IPS-NIHi7 (cell line): ENCODE measurements at regions not wholly inside any gene's neighbourhood (a gene's known extent, or its start where the extent isn't known, plus 50 kb on each side); places are given as distances from the start of the nearest gene placed in this dataset.
"Not testable (repeated sequence)": the region's sequence is repeated elsewhere in the genome, so short reads cannot be mapped to it uniquely, and the experiment has no call there.

ENCODE experiments used
- DNase-seq: peaks from one replicate; pipeline ENCODE4 v3.0.0; 2012; ENCODE audit warnings: mixed read lengths; ENCODE audit errors: extremely low spot score

DNA sequence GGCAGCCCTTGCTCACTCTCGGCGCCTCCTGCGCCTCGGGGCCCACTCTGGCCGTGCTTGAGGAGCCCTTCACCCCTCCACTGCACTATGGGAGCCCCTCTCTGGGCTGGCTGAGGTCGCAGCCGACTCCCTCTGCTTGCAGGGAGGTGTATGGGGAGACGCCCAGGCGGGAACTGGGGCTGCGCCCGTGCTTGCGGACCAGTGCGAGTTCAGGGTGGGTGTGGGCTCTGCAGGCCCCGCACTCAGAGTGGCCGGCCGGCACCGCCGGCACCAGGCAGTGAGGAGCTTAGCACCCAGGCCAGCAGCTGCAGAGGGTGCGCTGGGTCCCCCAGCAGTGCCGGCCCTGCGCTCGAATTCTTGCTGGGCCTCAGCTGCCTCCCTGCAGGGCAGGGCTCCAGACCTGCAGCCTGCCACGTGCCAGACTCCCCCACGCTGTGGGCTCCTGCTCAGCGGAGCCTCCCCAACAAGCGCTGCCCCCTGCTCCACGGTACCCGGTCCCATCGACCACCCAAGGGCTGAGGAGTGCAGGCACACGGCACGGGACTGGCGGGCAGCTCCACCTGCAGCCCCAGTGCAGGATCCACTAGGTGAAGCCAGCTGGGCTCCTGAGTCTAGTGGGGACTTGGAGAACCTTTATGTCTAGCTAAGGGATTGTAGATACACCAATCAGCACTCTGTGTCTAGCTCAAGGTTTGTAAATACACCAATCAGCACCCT is 54.0 kb upstream of the WWC2 start:
- DNase-seq, result not testable (repeated sequence)

DNA sequence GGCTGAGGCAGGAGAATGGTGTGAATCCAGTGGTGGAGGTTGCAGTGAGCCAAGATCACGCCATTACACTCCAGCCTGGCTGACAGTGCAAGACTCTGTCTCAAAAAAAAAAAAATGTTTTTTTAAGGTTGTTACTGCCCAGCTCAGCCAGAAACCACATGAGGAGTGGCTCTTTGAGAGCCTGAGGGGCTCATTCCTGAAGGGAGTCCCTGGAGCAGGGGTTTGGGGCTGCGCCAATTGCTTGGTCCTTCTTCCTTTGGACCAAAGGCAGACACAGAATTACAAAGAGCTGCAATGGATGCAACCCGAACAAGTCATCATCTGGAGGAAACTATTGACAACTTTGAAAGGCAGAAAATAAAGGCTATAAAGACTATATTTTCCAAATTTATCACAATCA is 60.6 kb upstream of the WWC2 start:
- DNase-seq, result no peak

DNA sequence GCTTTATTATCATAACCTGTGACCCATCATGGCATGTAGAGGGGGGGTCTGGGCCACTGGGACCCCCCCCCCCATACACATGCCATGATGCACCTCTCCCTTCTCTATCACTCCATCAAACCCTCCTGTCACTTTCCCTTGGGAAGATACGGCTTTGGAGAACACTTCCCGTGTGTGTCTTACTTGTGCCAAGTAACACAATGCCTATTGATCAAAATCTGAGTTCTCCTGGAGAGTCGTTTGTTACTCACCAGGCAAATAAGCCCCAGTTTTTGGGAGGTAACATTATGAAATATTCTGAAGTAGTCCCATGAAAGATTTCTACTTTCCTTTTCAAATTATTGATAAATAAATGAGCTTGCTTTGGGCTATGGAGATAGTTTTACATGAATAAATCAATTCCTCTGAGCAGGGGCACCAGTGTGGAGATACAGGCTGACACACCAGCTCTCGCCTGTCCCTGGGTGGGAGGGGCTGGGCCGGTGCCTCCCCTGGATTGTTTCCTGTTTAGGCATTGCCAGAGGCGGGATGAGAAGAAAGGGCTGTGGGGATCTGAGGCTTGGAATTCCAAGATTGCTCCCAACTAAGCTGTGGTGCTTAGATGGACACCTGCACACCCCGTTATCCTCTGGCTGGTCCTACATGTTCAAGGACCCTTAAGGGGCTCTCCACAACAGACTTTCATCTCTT is 63.2 kb upstream of the WWC2 start:
- DNase-seq, result peak; percentile 51

DNA sequence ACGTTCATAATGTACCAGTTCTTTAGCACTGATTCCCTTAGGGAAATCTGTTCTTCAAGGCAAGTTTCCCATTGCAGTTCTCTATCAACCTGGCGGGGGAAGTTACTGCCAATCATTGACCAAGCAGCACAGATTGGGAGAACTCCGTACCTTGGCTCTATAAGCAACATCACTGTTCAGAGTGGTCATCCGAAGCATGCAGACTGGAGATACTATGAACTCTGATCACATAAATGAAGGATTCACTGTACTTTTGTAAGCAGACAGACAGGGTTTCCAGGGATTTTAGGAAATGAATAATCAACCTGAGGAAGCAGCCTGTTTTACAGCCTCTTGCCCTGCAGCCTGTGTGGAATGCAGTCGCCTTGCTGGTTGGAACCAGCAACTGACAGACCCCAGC is 63.8 kb upstream of the WWC2 start:
- DNase-seq, result no peak

DNA sequence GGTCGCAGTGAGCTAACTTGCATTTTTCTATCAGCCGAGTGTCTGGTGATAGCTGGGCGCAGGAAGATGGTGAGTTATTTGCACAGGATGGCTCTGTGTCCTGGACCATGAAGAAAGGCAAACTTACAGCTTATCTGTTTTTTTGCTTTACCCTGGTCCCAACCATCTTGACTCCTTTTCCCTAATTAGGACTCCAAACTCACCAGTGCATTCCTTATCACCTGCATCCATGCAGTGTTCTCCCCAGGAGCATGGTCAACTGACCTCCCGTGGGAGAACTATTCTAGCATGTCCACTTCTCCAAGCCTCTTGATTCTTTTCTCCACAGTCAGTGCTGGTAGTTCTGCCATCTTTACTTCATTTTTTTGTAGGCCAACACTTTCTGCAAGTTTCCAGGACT is 68.2 kb upstream of the WWC2 start:
- DNase-seq, result no peak

DNA sequence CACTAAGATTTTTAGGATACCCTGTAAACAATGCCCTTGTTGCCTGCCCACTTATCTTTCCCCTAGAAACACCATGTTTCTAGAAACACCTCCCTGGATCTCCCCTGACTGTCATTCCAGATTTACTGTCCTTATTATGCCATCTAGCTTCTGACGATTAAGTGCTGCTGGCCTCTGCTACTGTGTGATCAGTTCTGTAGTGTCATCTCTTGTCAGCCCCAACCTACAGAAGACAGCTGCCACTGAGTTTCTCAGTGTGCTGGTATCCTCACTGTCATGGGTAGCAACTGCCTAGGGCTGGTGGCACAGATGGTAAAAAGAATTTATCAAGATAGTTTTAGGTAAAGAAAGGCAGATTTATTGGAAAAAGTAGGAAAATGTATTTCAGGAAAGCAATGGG is 68.7 kb upstream of the WWC2 start:
- no peak for DNase-seq

DNA sequence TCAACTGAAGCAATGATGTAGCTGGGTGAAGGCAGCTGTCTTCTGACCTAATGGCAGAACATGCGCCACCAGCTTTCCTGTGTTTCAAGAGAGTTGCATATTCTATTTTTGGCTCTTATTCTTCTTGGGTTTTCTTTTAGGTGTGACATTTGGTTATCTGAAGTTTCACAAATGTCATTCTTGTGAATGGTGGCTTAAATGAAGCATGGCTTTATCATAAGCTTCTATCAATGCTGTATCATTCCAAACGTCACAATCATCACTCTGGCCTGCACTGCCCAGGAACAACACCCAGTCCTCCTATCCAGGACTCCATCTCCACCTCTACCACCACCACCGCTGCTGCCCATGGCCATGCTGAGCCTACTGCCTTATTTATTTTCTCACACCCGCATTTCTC is 69.7 kb upstream of the WWC2 start:
- no peak for DNase-seq

DNA sequence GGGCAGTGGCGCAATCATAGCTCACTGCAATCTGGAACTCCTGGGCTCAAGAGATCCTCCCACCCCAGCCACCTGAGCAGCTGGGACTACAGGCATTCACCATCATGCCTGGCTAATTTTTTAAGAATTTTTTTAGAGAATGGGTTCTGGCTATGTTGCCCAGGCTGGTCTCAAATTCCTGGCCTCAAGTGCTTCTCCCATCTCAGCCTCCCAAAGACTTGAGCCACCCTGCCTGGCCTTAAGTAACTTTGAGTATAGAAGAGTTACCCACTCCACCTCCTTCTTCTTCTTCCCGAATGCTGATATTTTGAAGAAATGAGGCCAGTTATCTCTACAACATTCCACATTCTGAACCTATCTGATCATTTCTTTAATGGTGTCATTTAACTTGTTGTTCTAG is 72.4 kb upstream of the WWC2 start:
- DNase-seq, result no peak

DNA sequence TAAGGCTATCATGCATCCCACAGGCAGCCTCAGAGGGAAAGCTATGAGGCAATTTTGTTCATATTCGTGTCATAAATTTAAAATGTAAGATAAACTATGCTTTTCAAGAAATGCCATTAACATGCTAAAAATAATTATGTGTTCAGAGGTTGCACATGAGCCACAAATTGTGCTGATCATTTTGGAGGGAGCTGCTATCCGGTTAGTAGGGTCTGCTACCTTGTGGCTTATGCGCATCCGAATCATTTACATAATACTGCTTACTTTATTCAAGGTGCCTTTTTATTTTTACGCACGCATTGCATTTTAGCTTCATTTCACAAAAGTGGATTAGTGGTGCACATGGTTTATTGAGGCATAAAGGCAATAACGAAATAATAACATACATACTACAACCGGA is 76.4 kb upstream of the WWC2 start:
- DNase-seq, result no peak

DNA sequence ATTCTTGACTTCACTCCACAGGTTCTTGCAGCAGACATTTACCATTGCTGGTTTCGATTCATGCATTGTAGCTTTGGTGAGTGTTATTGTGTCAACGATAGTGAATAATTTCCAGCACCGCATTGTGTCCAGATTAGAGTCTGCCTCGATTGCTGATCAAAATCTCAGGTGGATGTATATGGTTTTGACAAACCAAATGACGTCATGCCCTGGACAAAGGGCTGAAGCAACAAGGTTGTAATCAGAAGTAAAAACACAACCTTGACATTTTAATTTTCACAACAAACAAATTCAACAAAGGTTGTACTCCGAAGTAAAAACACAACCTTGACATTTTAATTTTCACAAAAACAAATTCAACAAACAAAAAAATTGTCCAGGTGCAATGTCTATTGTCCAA is 81.1 kb upstream of the WWC2 start:
- no peak for DNase-seq

DNA sequence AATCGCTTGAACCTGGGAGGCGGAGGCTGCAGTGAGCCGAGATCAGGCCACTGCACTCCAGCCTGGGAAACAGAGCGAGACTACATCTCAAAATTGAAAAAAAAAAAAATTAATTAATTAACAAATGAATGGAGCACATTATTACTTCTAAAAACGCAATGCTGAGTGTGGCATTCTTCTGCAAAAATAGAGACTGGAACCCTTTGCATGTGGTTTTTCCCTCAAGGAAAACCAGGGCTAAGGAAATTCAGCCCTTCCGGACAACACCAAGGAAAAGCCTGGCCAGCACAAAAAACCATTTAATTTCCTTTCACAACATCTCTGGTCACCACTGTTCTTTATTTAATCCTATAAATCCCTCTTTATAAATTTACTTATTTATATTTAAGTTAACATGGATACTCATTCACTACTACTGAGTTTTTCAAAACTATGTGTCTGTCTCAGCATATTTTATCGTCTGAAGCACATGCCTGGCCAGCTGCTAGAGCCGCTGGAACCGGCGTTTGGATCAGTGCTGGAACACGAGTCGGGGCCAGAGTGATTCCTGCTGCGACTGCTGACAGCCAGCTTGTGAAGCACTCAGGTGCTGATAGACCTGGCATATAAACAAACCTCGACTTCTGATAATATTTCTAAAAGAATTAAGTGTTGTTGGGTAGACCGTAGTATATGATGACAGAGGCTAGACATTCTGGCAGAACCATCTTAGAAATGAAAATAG is 84.5 kb upstream of the WWC2 start:
- DNase-seq, result no peak

DNA sequence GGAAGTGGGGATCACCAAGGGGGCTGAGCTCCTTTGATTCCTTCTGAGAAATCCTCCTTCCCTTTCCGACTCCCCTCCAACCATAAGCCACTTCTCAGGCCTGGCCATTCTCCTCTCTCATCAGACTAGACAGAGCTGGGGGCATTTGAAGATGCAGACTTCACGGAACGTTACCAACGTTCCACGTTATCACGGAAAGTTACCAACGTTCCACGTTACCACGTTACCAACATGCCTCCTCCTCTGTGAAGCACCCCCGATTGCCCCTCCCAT is 85.4 kb upstream of the WWC2 start:
- DNase-seq, result no peak

DNA sequence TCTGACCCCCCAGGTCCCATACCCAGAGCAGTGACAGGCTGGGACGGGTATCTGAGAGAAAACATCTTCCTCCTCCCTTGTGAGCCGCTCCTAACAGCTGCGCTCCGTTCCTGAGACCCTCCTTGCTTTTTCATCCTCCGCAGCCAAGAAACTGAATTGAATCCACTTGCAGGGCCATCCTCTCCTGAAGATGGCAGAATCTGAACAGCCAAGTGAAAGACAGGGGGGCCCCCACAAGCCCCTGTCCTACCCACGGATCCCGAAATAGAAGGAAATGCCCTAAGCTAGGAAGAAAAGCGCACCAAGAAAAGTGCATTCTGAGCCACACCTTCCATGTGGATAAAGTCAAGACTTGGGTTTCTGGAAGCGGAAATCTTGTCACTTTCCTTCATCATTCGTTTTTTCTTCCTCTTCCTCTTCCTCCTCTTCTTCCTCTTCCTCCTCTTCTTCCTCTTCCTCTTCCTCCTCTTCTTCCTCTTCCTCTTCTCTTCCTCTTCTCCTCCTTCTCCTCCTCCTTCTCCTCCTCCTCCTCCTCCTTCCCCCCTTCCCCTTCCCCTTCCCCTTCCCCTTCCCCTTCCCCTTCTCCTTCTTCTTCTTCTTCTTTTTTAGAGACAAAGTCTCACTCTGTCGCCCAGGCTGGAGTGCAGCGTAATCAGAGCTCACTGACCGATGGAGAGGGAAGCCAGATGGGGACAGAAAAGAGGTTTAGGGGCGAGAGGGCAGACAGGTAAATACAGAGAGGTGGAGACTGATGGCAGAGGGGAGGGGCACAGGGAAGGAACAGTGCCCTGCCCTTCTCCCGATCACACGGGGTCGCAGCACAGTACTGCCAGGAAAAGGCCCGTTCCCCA is 86.0 kb upstream of the WWC2 start:
- peak; percentile 54 for DNase-seq

DNA sequence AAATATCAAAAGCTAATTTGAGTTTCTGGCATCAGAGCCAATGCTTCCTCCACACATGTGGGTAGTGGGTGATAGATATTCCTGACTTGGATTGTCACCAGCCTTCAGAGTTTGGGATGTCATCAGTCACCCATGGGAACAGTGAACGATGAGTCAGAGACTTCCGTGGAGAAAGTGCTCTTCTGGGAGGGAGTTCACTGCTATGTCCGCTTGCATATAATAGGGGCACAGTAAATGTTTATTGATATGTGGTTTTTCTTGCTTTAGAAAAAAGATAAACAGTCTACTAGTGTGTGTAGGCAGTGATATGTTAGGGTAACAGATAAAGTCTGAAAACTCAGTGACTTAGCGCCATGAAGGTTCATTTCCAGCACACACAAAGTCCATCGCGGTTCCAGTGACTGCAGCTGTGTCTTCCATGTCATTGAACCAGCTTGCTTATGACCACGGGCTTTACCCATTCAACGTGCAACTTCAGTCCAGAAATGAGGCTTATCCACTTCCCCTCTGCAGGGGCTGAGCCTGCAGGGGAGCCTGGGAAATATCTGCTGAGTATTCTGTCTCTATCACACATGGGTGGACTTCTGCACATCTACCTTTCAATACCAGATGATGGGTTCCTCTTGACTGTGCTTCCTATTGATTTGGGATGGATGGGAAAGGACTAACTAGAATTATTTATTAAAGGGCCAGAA is 87.7 kb upstream of the WWC2 start:
- DNase-seq, result no peak

DNA sequence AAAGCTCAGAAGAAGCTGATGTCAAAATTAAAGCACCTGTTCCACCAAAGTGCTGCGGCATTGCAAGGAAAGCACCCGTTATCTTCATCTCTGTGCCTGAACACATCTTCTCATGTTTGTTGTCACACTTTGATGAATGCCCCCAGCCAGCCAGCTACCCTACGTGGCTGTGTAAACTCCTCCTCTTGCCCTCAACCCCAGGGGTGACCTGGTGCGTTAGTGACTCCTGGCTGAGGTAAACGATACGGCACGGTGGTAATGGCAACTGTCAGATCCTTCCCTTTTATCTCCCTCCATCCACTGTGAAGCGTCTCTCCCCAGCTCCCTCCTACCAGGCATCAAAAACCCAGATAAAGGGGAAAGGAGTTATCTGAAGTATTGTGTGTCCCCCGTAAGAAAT is 90.6 kb upstream of the WWC2 start:
- peak; percentile 55 for DNase-seq

DNA sequence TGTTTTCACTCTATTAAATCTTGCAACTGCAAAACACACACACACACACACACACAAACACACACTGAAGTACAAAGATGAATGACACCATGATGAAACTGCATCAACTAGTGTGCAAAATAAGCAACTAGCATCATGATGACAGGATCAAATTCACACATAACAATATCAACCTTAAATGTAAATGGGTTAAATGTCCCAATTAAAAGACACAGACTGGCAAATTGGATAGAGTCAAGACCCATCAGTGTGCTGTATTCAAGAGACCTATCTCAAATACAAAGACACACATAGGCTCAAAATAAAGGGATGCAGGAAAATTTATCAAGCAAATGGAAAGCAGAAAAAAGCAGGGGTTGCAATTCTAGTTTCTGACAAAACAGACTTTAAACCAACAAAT is 87.2 kb upstream of the DCTD start:
- not testable (repeated sequence) for DNase-seq

DNA sequence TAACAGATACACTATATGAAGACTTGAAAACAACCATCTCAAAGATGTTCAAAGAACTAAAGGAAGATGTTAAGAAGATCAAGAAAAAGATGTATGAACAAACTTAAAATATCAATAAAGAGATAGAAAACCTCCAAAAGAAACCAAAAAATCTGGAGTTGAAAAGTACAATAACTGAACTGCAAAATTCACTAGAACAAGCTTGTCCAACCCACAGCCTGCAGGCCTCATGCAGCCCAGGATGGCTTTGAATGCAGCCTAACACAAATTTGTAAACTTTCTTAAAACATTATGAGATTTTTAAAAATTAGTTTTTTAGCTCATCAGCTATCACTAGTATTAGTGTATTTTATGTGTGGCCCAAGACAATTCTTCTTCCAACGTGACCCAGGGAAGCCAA is 77.0 kb upstream of the DCTD start:
- no peak for DNase-seq

DNA sequence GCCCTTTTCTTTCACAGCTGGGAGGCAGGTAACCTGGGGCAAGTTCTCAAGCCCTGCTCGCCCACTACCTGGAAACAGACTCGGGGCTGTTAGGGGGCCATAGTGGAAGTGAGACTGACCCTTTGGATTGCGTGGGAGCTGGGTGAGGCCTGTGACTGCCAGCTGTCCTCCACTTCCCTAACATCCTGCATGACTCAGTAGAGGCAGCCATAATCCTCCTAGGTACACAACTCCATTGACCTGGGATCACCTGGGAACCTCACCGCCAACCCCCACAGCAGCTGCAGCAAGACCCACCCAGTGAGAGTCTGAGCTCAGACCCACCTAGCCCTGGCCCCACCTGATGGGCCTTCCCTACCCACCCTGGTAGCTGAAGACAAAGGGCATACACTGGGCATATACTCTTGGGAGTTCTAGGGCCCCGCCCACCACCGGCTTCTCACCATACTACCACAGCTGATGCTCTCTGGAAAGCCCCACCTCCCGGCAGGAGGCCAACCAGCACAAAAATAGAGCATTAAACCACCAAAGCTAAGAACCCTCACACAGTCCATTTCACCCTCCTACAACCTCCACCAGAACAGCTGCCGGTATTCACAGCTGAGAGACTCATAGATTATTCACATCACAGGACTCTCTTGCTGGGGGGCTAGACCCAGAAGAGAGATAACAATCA is 61.1 kb upstream of the DCTD start:
- no peak for DNase-seq

DNA sequence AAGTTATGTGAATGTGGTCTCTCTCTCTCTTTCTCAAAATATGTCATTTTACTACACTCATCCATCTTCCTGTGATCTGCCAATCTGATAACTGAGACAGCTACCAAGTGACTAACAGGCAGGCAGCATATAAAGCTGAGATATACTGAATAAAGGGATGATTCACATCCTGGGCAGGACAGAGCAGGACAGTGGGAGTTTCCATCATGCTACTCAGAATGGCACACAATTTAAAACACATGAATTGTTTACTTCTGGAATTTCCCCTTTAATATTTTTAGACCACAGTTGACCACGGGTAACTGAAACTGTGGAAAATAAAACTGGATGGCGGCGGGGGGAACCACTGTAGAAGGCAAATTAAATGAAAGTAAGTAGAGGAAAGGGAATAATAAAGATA is 58.6 kb upstream of the DCTD start:
- DNase-seq, result no peak

DNA sequence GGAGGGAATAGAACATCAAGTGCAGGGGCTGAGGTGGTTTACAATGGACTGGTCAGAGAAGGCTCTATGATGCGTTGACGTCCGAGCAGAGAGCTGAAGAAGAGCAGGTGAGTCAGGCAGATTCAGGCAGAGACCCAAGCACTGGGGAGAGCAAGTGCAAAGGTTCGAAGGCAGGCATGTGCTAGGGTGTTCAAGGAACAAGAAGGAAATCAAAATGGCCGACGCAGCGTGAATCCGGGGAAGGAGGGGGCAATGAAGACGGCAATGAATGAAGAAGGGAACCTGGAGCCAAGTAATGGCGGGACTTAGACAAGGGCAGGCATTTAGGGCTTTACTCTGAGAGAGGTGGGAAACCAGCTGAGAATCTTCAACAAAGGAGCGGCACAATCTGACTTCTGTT is 56.8 kb upstream of the DCTD start:
- DNase-seq, result no peak

DNA sequence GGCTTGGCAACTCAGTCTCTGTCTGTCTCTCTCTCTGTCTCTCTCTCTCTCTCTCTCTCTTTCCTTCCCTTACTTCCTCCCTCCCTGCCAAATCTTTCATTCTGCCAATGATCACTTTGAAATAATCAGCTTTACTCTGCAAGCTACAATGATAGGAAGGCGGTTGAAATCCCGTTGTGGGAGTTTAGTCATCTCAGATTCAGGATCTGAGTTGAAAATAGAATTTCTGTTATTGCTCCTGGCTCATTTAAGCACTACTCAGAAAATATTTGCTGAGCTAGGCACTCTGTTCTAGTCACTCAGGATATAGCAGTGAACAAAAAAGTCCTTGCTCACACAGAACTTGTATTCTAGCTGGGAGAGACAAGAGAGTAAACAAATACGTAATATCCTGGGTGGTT is 56.3 kb upstream of the DCTD start:
- DNase-seq, result no peak
